ENCODE measurements at regions not wholly inside any gene's neighbourhood (a gene's known extent, or its start where the extent isn't known, plus 50 kb on each side); places are given as distances from the start of the nearest gene placed in this dataset.

- H3K4me3 ChIP-seq (ENCODE audit: low read depth, low read length) = no peak overlapping the region
- H3K4me1 Mint-ChIP-seq (ENCODE audit: low read depth, unreplicated experiment) = no peaks in the 10 kb centered on the region
- no peak for TF ChIP-seq CTCF (IDR thresholded peaks at IDR 0.05; ENCODE audit: insufficient read depth in 1 of 2, low read depth in 1 of 2, low read length in 1 of 2, severe bottlenecking in 1 of 2, unreplicated experiment in 1 of 2)
- no peak overlapping the region for H3K4me3 Mint-ChIP-seq (ENCODE audit: unreplicated experiment)
- H3K36me3 ChIP-seq (ENCODE audit: control insufficient read depth, insufficient read depth, low read length) = no peaks in the 10 kb centered on the region
- no peak overlapping the region for H3K27ac Mint-ChIP-seq (ENCODE audit: unreplicated experiment)
- H3K4me1 ChIP-seq = no peaks in the 10 kb centered on the region
- CTCF ChIA-PET = no interaction called here
- no peaks in the 10 kb centered on the region for H3K36me3 Mint-ChIP-seq (ENCODE audit: insufficient read depth, unreplicated experiment)
- H3K9me3 ChIP-seq = no peaks in the 10 kb centered on the region
- H3K27me3 Mint-ChIP-seq (ENCODE audit: insufficient read depth, unreplicated experiment) = no peaks in the 10 kb centered on the region
- BruUV-seq (replicated peaks) = no TSS peak
- POLR2A ChIA-PET = no interaction called here
- no peak for DNase-seq
- H3K27me3 ChIP-seq (replicated peaks; ENCODE audit: control insufficient read depth, insufficient read depth, low read length) = no peaks in the 10 kb centered on the region
- no peaks in the 10 kb centered on the region for H3K9me3 Mint-ChIP-seq (ENCODE audit: unreplicated experiment)
- intact Hi-C loops (cut with micrococcal nuclease; ENCODE audit: unreplicated experiment) = no loop called here
Measured at GRCh38 chr3:104742044-104742443, 624.7 kb upstream of the ALCAM start.

- no peaks in the 10 kb centered on the region for H3K4me1 Mint-ChIP-seq (ENCODE audit: low read depth, unreplicated experiment)
- no peak overlapping the region for H3K4me3 Mint-ChIP-seq (ENCODE audit: unreplicated experiment)
- TF ChIP-seq CTCF (IDR thresholded peaks at IDR 0.05; ENCODE audit: insufficient read depth in 1 of 2, low read depth in 1 of 2, low read length in 1 of 2, severe bottlenecking in 1 of 2, unreplicated experiment in 1 of 2) = no peak
- Histone ChIP-seq H3K36me3 (ENCODE audit: control insufficient read depth, insufficient read depth, low read length) (no peaks in the 10 kb centered on the region), H3K9me3 (no peaks in the 10 kb centered on the region), H3K4me3 (ENCODE audit: low read depth, low read length) (no peak overlapping the region), H3K4me1 (no peaks in the 10 kb centered on the region), H3K27me3 (replicated peaks; ENCODE audit: control insufficient read depth, insufficient read depth, low read length) (no peaks in the 10 kb centered on the region)
- intact Hi-C loops (cut with micrococcal nuclease; ENCODE audit: unreplicated experiment) = no loop called here
- H3K9me3 Mint-ChIP-seq (ENCODE audit: unreplicated experiment) = no peaks in the 10 kb centered on the region
- no TSS peak for BruUV-seq (replicated peaks)
- CTCF ChIA-PET = no interaction called here
- no peak overlapping the region for H3K27ac Mint-ChIP-seq (ENCODE audit: unreplicated experiment)
- DNase-seq = no peak
- POLR2A ChIA-PET = no interaction called here
- H3K27me3 Mint-ChIP-seq (ENCODE audit: insufficient read depth, unreplicated experiment) = no peaks in the 10 kb centered on the region
- H3K36me3 Mint-ChIP-seq (ENCODE audit: insufficient read depth, unreplicated experiment) = no peaks in the 10 kb centered on the region
Measured at GRCh38 chr3:104745313-104745712, 621.4 kb upstream of the ALCAM start.

GRCh38 chr3:104746056-104746455 is 620.7 kb upstream of the ALCAM start:
- Histone ChIP-seq H3K9me3 (no peaks in the 10 kb centered on the region), H3K27me3 (replicated peaks; ENCODE audit: control insufficient read depth, insufficient read depth, low read length) (no peaks in the 10 kb centered on the region), H3K4me3 (ENCODE audit: low read depth, low read length) (no peak overlapping the region), H3K36me3 (ENCODE audit: control insufficient read depth, insufficient read depth, low read length) (no peaks in the 10 kb centered on the region), H3K4me1 (no peaks in the 10 kb centered on the region)
- Mint-ChIP-seq H3K4me1 (ENCODE audit: low read depth, unreplicated experiment) (no peaks in the 10 kb centered on the region), H3K27ac (ENCODE audit: unreplicated experiment) (no peak overlapping the region), H3K4me3 (ENCODE audit: unreplicated experiment) (no peak overlapping the region), H3K36me3 (ENCODE audit: insufficient read depth, unreplicated experiment) (no peaks in the 10 kb centered on the region), H3K9me3 (ENCODE audit: unreplicated experiment) (no peaks in the 10 kb centered on the region), H3K27me3 (ENCODE audit: insufficient read depth, unreplicated experiment) (no peaks in the 10 kb centered on the region)
- BruUV-seq (replicated peaks) = no TSS peak
- ChIA-PET POLR2A (no interaction called here), CTCF (no interaction called here)
- no peak for DNase-seq
- TF ChIP-seq CTCF (IDR thresholded peaks at IDR 0.05; ENCODE audit: insufficient read depth in 1 of 2, low read depth in 1 of 2, low read length in 1 of 2, severe bottlenecking in 1 of 2, unreplicated experiment in 1 of 2) = no peak
- intact Hi-C loops (cut with micrococcal nuclease; ENCODE audit: unreplicated experiment) = no loop called here

Measured in Caco-2 (cell line).